Fibroblast of skin of right quadriceps (primary cell): ENCODE measurements at regions not wholly inside any gene's neighbourhood (a gene's known extent, or its start where the extent isn't known, plus 50 kb on each side); places are given as distances from the start of the nearest gene placed in this dataset.
A peak's percentile ranks its signal among the peaks of the same experiment; 100 is the strongest.

Experiments used
- DNase-seq: peaks from one replicate; pipeline ENCODE4 v3.0.0-alpha.2; 2013

DNA sequence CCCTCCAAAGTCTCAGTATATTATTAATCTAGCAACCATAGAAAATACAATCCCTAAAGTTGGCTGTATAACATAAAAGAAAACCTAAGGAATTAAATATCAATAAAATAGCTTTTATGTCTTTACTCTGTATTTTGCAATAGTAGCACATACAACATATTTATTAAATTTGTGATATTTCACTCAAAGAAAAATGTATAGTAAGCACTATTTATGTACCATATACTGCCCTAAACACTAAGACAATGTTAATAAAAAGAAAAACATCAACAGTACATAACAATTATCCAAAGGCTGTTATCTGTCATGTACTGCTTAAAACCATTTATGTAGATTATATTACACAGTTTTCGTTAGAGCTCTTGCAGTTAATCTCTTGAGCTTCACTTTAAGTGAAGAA is 834.5 kb upstream of the INTU start:
- DNase-seq, result no peak

DNA sequence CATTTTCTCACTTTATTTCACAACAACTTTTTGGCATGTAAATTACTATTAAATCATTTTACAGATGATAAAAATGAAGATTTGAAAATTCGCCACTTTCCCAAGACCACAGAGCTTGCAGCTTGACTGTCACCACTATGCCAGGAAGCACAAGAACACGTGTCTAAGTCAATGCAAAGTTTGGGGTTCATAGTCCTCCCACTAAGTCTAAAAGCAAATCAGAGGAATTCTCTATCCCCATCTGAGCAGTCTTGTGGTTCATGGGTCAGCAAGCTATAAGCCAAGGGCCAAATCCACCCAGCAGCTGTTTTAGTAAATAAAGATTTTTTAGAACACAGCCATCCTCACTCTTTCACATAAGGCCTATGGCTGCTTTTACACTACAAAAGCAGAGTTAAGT is 833.3 kb upstream of the INTU start:
- DNase-seq, result peak; percentile 32

DNA sequence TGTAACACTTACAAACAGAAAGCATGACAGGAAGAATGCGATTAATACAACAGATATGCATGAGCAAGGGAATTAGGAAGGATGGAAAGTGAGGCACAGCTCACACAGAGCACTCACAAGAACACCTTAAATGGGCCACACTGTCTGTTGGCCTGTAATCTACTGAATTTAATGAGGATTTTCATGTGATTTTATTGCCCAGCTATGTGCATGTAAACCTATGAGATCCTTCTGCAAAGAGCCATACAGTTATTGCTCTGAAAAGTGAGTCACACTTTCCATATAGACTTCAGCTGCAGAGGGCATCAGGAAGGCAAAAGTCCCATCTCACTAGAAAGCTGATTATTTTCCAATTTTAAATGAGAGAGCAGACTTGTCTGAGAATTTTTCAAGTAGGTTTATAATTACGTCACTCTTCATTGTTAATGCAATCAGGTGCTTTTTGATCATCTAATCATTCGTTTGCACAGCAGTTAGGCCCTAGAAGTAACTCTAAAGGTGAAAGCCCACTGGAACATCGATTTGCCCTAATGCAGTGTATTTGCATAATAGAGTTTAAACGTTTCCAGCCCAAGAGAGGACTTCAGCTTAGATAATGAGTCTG is 832.7 kb upstream of the INTU start:
- DNase-seq, result peak; percentile 86

DNA sequence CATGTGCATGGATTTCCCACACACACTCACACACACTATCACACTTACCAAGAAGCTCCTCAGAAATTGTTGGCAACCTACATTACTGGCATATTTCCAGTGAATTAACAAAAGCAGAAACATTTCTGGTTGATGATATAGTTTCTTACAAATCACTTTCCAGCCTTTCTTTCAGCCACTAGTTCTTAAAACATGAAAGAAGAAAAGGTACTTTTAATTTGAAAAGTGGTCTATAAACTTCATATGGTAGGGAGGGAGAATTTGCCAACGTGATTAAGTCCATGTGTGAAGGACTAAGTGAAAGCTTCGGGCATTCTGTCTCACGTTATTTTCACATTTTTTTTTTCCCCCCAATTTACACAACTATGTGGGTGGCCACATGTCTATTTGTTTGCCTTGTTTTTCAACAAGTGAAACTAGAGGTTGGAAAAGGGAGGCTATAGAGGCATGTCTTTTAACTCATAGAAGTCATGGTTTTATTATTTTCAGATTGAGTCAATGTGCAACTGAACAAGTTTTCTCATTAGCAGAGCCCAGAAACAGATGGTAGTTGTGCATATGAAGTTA is 832.1 kb upstream of the INTU start:
- DNase-seq, result peak; percentile 84

DNA sequence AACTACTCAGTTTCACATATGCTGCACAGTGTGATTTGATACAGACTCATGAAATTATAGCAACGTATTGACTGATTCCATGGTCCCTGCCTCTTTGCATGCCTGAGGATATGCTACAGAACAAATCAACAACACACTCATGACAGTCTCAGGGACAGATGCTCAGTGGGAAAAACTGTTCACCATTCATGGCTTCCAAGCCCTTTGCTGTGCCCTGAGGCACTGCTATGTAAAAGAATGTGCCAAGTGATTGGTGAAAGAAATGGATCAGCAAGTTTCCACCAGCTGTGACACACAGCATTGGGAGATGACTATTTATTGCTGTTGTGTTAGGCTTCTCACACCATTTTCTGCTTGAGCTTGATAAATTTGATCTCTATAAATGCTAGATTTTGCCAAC is 825.6 kb upstream of the INTU start:
- peak; percentile 41 for DNase-seq

DNA sequence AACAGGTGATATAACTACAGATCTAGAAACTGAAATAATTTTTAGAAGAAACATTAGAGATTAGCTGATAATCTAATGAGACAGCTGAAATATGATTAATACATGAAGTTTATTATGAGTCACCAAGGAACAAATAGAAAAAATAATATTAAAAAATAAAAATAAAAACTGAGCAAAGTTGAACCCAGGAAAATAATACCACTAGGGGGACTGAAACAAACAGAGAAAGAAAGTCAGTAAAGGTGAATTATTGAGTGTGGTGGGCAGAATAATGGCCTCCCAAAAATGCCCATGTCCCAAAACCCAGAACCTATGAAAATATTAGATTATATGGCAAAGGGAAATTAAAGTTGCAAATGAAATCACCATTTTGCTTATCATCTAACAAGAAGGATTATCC is 820.7 kb upstream of the INTU start:
- no peak for DNase-seq

DNA sequence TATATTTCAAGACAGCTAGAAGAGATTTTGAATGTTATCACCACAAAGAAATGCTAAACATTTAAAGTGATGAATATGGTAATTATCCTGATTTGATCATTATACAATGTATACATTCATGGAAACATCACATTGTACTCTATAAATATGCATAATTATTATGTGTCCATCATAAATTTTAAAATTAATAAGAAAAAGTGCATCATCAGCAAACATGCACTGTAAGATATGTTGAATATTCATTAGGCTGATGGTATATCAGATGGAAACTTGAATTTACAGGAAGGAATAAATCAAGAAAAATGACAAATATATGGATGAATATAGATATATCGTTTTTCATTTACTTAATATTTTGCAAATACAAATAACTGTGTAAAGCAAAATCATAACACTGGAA is 812.1 kb upstream of the INTU start:
- DNase-seq, result no peak

DNA sequence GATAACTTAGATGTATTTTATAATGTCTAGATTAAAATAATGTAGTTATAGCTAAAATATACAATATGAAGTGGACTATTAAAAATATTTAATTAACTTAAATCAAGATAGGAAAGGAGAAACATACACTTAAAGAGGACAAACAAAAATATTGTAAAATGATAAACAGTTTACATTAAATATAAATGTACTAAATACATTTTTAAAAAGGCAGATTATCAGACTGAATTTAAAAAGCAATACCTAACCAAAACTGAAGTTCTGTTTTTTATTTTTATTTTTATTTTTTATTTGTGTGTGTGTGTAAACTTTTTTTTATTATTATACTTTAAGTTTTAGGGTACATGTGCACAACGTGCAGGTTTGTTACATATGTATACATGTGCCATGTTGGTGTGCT is 811.6 kb upstream of the INTU start:
- DNase-seq, result no peak

DNA sequence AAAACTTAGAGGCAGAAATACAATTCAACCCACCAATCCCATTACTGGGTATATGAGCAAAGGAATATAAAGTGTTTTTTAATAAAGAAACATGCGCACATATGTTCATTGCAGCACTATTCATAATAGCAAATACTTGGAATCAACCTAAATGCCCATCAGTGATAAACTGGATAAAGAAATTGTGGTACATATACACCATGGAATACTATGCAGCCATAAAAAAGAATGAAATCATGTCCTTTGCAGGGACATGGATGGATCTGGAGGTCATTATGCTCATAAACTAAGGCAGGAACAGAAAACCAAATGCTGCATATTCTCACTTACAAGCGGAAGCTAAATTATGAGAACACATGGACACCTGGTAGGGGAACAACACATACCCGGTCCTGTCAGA is 807.7 kb upstream of the INTU start:
- no peak for DNase-seq

DNA sequence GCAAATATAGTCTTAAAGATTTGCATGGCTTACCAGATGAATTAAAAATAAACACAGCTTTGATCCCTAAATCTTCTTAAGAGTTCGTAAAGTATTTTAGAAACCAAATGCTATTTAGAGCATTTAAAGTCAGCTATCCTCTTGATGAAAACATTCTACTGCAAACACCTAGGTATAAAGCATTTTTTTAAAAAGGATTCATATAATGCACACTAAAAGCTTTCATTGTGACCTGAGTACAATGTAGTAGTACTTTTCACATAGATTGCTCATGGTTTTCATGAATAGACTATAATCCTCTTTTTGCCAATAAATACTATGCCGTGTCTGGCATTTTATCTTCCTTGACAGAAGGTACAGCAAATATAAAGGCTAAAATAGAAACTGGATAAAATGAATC is 805.1 kb upstream of the INTU start:
- DNase-seq, result no peak

DNA sequence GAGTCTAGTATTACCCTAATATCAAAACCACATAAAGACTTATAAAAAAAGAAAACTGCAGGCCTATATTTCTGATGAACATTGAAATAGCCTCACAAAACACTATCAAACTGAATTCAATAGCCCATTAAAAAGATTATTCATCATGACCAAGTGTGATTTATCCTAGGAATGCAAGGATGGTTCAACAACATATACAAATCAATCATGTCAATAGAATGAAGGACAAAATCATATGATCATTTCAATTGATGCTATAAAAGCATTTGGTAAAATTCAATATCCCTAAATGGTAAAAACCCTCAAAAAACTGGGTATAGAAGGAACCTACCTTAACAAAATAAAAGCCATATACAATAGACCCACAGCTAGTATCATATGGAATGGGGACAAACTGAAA is 797.9 kb upstream of the INTU start:
- no peak for DNase-seq

DNA sequence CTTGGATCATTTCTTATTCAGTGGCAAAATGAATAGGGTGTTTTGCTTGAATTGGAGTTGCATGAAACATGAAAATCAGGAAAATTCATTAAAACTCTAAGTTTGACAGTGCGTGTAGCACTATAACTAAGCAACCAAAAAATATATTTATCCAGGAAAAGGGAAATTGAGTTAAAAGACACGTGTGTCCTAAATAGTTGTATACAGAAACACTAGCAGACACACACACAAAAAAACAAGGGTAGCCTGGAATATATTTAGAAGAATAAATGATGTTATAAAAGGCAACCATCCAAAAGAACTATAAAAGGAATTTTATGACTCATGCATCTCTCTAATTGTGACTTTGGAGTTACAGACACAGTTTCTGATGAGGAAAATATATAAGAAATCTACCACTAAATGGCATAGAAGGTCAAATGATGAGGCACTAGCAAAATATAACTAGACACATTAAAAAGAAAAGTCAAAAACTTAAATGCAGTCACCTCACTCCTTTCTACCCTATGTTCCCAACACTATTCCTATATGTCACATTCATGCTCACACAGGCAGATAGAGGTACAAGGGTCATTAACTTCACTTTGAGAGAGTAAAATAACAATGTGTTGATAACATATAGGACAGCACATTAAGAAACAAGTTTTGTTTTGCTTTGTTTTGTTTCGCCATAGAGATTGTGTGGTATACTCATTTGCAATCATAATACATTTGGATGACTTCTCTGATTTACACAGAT is 793.6 kb upstream of the INTU start:
- peak; percentile 74 for DNase-seq

DNA sequence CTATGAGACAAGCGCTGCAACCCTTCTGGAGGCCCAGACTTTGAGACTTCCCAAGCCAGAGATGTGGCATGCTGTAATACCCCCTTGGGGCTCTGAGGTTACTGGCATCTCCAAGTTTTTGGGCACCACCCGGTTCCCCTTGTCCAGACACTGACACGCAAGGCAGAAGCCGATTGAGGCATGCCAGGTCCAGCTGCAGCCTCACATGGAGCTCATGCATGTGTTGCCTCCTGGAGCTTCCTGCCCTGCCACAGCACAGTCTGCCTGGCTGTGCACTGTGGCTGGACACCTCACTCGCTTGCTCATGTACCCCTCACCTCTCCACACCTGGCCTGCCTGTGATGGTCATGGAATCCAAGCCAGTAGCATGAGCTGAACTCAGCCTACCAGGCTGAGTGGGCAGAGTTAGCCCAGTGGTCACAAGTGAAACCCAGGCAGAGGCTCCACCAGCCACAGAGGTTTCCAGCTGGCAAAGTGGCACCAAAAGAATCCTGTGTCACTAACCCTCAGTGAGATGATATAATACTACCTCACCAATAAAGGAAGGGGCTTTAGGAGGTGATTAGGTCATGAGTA is 789.2 kb upstream of the INTU start:
- no peak for DNase-seq

DNA sequence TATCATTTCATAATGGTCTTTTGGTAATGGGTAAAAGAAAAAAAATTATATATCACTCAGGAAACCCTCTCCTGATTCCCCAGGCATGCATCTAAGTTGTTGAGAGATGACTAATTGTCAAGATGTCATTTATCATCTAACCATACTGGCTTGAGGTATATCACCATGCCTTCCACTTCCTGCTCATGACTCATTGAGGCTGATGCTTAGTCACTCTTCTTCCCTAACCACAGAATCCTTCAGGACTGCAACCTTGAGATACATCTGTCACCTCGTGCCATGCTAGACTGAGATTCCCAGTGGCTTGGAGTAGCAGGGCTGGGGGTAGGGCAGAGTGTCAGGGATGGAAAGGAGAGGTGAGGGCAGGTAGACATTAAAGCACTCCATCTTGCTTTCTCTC is 782.5 kb upstream of the INTU start:
- DNase-seq, result peak; percentile 99

DNA sequence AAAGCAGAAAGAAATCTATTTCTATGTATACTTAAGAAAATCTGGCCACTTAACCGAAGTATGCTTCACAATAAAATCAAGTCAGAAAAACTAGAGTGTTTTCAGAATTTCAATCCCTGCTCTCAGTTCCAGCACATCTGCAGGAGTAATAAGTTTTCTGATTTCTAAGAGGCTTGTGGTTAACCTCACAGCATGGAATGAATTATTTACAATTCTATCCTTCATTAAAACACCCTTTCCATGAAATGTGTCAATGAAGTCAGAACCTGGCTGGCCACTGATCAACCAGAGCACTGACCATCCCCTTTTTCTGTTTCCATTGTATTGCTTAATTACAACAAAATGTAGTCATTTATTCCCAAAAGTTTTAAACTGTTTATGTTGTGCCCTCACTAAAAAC is 781.4 kb upstream of the INTU start:
- peak; percentile 83 for DNase-seq

DNA sequence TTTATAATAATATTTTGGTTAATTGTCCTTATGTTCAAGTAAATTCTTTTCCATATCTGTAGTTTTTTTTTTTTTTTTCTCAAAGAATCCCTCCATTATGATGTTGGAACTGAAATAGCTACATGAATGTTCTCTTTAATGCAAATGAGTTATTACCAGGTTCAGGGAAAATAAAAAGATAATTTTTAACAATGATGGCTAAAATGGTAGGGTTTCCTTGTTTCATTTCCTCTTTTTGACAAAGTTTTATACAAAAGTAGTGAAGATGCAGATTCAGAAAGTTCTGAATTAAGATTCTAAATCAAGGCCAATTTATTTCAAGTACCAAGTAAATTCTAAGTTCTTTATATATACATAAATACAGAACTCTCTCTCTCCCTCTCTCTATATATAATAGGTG is 779.0 kb upstream of the INTU start:
- no peak for DNase-seq

DNA sequence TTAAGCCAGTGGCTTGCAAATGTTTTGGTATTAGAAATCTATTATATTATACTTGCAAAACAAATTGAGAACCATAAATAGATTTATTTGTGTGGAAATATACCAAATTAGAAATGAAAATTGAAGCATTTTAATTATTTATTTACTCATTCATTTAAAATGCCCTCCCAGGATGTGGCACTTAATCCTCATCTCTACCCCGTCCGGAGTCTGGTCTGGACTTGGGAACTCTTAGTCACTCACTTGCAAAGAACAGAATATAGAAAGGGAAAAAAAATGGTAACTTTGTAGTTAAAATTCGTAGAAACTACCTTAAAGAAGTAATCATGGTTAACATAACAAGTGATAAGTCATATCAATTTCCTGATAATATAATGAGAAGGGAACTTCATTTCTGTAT is 775.9 kb upstream of the INTU start:
- DNase-seq, result no peak

DNA sequence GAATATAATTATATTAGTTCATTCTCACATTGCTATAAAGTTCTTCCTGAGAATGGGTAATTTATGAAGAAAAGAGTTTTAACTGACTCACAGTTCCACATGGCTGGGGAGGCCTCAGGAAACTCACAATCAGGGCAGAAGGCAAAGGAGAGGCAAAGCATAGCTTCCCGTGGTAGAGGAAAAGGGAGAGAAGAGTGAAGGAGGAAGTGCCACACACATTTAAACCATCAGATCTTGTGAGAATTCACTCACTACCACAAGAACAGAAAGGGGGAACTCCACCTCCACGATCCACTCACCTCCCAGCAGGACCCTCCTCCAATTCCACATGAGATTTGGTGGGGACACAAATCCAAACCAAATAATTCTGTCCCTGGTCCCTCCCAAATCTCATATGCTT is 773.4 kb upstream of the INTU start:
- no peak for DNase-seq

DNA sequence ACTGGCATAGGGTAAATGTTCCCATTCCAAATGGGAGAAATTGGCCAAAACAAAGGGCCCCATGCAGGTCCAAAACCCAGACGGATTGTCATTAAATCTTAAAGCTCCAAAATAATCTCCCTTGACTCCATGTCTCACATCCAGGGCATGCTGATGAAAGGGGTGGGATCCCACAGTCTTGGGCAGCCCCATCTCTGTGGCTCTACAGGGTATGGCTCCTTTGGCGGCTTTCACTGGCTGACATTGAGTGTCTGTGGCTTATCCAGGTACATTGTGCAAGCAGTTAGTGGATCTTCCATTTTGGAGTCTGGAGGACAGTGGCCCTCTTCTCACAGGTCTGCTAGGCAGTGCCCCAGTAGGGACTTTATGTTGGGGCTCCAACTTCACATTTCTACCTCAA is 772.9 kb upstream of the INTU start:
- no peak for DNase-seq

DNA sequence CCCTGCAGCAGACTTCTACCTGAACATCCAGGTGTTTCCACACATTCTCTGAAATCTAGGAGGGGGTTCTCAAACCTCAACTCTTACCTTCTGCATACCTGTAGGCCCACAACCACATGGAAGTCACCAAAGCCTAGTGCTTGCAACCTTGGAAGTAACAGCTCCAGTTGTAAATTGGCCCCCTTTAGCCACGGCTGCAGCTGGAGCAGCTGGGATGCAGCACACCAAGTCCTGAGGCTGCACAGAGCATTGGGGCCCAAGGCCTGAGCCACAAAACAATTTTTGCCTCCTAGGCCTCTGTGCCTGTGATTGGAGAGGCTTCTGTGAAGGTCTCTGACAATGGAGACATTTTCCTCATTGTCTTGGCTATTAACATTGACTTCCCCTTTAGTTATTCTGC is 772.4 kb upstream of the INTU start:
- DNase-seq, result no peak

DNA sequence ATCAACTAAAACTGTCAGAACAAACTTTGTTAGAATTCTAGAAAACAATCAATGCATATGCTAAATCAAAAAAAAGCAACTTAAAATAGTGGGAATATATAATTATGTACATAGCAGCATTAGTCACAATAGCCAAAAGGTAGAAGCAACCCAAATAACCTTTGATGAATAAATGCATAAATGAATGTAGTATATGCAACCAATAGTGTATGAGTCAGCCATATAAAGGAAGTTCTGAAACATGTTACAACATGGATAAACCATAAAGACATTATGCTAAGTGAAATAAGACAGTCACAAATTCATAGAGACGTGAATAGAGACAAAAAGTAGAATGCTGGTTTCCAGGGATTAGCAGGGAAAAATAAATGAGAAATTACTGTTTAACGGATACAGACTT is 762.8 kb upstream of the INTU start:
- DNase-seq, result no peak

DNA sequence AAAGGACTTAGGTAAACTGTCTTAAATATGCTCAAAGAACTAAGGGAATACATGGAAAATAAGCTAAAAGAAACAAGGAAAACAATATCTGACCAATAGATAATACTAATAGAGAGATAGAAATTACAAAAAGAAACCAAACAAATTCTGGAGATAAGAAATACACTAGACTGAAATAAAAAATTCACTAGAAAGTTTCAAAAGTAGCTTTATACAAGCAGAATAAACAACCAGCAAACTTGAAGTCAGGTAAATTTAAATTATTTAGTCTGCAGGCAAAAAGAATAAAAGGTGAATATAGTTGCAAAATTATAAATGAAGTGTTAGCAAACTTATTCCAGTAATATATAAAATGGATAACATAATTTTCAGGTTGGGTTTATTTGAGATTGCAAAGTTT is 760.9 kb upstream of the INTU start:
- no peak for DNase-seq

DNA sequence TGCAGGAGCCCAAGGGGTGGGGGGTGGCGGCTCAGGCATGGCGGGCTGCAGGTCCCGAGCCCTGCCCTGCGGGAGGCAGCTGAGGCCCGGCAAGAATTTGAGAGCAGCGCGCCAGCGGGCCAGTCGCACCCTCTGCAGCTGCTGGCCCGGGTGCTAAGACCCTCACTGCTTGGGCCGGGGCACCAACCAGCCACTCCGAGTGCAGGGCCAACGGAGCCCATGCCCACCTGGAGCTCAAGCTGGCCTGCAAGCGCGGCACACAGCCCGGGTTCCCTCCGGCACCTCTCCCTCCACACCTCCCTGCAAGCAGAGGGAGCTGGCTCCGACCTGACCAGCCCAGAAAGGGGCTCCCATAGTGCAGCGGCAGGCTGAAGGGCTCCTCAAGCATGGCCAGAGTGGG is 758.2 kb upstream of the INTU start:
- DNase-seq, result no peak

DNA sequence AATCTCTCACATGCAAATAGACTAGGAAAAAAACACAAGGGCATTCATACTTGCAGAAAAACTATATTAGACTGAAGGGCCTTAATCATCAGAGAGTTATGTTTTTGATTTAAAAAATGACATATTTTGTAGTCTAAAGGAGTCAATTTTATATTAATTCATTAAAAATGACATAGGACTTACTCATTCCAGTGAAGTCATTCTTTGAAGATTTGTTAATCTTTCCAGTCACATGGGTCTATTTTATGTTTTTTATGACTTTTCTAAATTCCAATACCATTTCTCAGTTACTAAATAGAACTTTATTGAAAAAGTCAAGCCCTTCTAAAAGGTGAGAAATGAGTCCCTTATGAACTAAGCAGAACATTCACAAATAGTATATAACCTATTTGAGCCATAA is 743.8 kb upstream of the INTU start:
- DNase-seq, result peak; percentile 82

DNA sequence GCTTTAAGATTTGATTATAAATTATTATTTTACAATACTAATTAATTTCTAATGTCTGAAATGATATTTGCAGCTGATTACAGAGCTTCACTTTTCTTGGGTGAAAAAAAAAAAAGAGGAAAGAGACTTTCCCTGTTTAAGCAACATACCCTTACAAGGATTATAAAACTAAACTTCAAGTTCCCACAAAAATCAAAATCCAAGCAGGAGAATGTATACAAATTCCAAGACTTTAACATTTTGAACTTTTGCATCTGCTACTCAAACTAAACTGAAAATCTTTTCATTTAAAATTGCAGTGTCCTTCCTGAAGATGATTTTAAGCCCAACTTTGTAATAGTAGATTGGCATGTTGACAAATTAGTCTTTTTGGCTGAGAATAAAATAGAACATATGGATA is 742.4 kb upstream of the INTU start:
- DNase-seq, result peak; percentile 35
